ENCODE measurements at regions not wholly inside any gene's neighbourhood (a gene's known extent, or its start where the extent isn't known, plus 50 kb on each side); places are given as distances from the start of the nearest gene placed in this dataset.

GRCh38 chr7:104956753-104957450, 57.1 kb upstream of the KMT2E start:
- H3K9me3 Mint-ChIP-seq (ENCODE audit: insufficient read depth) = peaks cover 2% of the 10 kb centered on the region
- 25% methylated on average over 1 of the region's 4 CpGs for WGBS (ENCODE audit: insufficient coverage)
- H3K79me2 ChIP-seq (ENCODE audit: control insufficient read depth, insufficient read depth, low read length) = peaks cover 52% of the 10 kb centered on the region
- peaks cover 44% of the 10 kb centered on the region for H3K4me1 Mint-ChIP-seq
- no peaks in the 10 kb centered on the region for H3K27me3 Mint-ChIP-seq
- H3K27me3 ChIP-seq (replicated peaks in 1 of 4; ENCODE audit: control extremely low read depth in 1 of 4, control insufficient read depth in 3 of 4, insufficient read depth in 4 of 4, low read length in 3 of 4) = no peaks in the 10 kb centered on the region
- no peak overlapping the region for H3K4me3 ChIP-seq (ENCODE audit: control extremely low read depth in 1 of 5, extremely low read depth in 1 of 5, insufficient read depth in 1 of 5, low read depth in 2 of 5, low read length in 4 of 5)
- no peak for ATAC-seq (ENCODE audit: low read depth)
- H2AFZ ChIP-seq (ENCODE audit: insufficient read depth, low read depth, low read length, poor library complexity, severe bottlenecking) = no peak overlapping the region
- H3K9ac ChIP-seq (ENCODE audit: low read length) = no peak overlapping the region
- peak overlapping the region; percentile 33 to 71 for H3K27ac ChIP-seq (ENCODE audit: low read length in 2 of 2)
- no peak for DNase-seq
- peak overlapping the region; percentile 18 for H3K4me3 Mint-ChIP-seq
- H3K36me3 ChIP-seq (replicated peaks in 1 of 2; ENCODE audit: control extremely low read depth in 1 of 2, control insufficient read depth in 1 of 2, extremely low read depth in 1 of 2, insufficient read depth in 2 of 2, low read length in 1 of 2) = peaks cover 4 to 10% of the 10 kb centered on the region in 2 experiments
- no peaks in the 10 kb centered on the region for H4K20me1 ChIP-seq (ENCODE audit: control insufficient read depth, insufficient read depth, low read length, poor library complexity, severe bottlenecking)
- peak overlapping the region; percentile 70 for H3K27ac Mint-ChIP-seq
- intact Hi-C loops (cut with micrococcal nuclease) = loop anchor here (5.0 kb wide), 1 partner anchor 35 kb away; no protein-coding TSS in a partner anchor
- H3K4me2 ChIP-seq (replicated peaks; ENCODE audit: low read depth, low read length, poor library complexity, severe bottlenecking) = peak overlapping the region; percentile 25
- no peaks in the 10 kb centered on the region for H3K9me3 ChIP-seq (ENCODE audit: control extremely low read depth in 1 of 3, control insufficient read depth in 2 of 3, insufficient read depth in 1 of 3, low read length in 2 of 3)
- CTCF ChIA-PET = interaction anchor here (0.7 to 1.2 kb wide), 3 partner anchors 12 to 31 kb away, joined by 3 to 4 read pairs (median 4); no protein-coding TSS in a partner anchor
- no peak for TF ChIP-seq CTCF (IDR thresholded peaks at IDR 0.05)
- no peak for TF ChIP-seq EZH2 (IDR thresholded peaks at IDR 0.05; ENCODE audit: borderline replicate concordance, insufficient read depth, low read depth, low read length, poor library complexity, severe bottlenecking)
- POLR2A ChIA-PET = interaction anchor here (0.8 kb wide), 1 partner anchor 26 kb away, joined by 3 read pairs; no protein-coding TSS in a partner anchor
- peaks cover 26 to 27% of the 10 kb centered on the region in 2 donors for H3K4me1 ChIP-seq (ENCODE audit: control insufficient read depth in 2 of 2, insufficient read depth in 2 of 2, low read length in 2 of 2)

GRCh38 chr7:104958371-104958865, 55.6 kb upstream of the KMT2E start:
- H3K27me3 Mint-ChIP-seq = no peaks in the 10 kb centered on the region
- DNase-seq = no peak
- H2AFZ ChIP-seq (ENCODE audit: insufficient read depth, low read depth, low read length, poor library complexity, severe bottlenecking) = no peak overlapping the region
- H3K27ac ChIP-seq (ENCODE audit: low read length in 2 of 2) = no peak overlapping the region
- H3K9me3 Mint-ChIP-seq (ENCODE audit: insufficient read depth) = peaks cover 2% of the 10 kb centered on the region
- H3K4me2 ChIP-seq (replicated peaks; ENCODE audit: low read depth, low read length, poor library complexity, severe bottlenecking) = no peak overlapping the region
- peaks cover 24 to 28% of the 10 kb centered on the region in 2 donors for H3K4me1 ChIP-seq (ENCODE audit: control insufficient read depth in 2 of 2, insufficient read depth in 2 of 2, low read length in 2 of 2)
- WGBS (ENCODE audit: insufficient coverage) = no CpG with 5 or more reads among the region's 3 CpGs
- peak overlapping the region; percentile 32 for H3K27ac Mint-ChIP-seq
- ChIA-PET POLR2A (interaction anchor here (1.7 kb wide), 1 partner anchor 13 kb away, joined by 5 read pairs; no protein-coding TSS in a partner anchor), CTCF (no interaction called here)
- H3K27me3 ChIP-seq (replicated peaks in 1 of 4; ENCODE audit: control extremely low read depth in 1 of 4, control insufficient read depth in 3 of 4, insufficient read depth in 4 of 4, low read length in 3 of 4) = no peaks in the 10 kb centered on the region
- H3K4me3 ChIP-seq (ENCODE audit: control extremely low read depth in 1 of 5, extremely low read depth in 1 of 5, insufficient read depth in 1 of 5, low read depth in 2 of 5, low read length in 4 of 5) = no peak overlapping the region
- H3K79me2 ChIP-seq (ENCODE audit: control insufficient read depth, insufficient read depth, low read length) = peaks cover 52% of the 10 kb centered on the region
- ATAC-seq (ENCODE audit: low read depth) = no peak
- no peak overlapping the region for H3K9ac ChIP-seq (ENCODE audit: low read length)
- no peak overlapping the region for H3K4me3 Mint-ChIP-seq
- TF ChIP-seq EZH2 (IDR thresholded peaks at IDR 0.05; ENCODE audit: borderline replicate concordance, insufficient read depth, low read depth, low read length, poor library complexity, severe bottlenecking) = no peak
- no peak for TF ChIP-seq CTCF (IDR thresholded peaks at IDR 0.05)
- H3K36me3 ChIP-seq (replicated peaks in 1 of 2; ENCODE audit: control extremely low read depth in 1 of 2, control insufficient read depth in 1 of 2, extremely low read depth in 1 of 2, insufficient read depth in 2 of 2, low read length in 1 of 2) = peaks cover 6 to 20% of the 10 kb centered on the region in 2 experiments
- peaks cover 47% of the 10 kb centered on the region for H3K4me1 Mint-ChIP-seq
- intact Hi-C loops (cut with micrococcal nuclease) = loop anchor here (5.0 kb wide), 1 partner anchor 36 kb away; no protein-coding TSS in a partner anchor
- H4K20me1 ChIP-seq (ENCODE audit: control insufficient read depth, insufficient read depth, low read length, poor library complexity, severe bottlenecking) = no peaks in the 10 kb centered on the region
- H3K9me3 ChIP-seq (ENCODE audit: control extremely low read depth in 1 of 3, control insufficient read depth in 2 of 3, insufficient read depth in 1 of 3, low read length in 2 of 3) = no peaks in the 10 kb centered on the region
